Motor neuron (in vitro differentiated cells): ENCODE measurements at regions not wholly inside any gene's neighbourhood (a gene's known extent, or its start where the extent isn't known, plus 50 kb on each side); places are given as distances from the start of the nearest gene placed in this dataset.
A peak's percentile ranks its signal among the peaks of the same experiment; 100 is the strongest.

Experiments used
- ATAC-seq, 8 experiments: fragments of 200-7000 bp; cut with Tn5 transposase; replicated peaks in 6 of 8; 2 replicates each; pipeline ENCODE4 v1.8.0; 2021; ENCODE audit warnings: mild to moderate bottlenecking in 8 of 8, moderate library complexity in 8 of 8
- H3K27ac ChIP-seq, 2 donors: fragments of 250-450 bp; sonication (Bioruptor Pico); 2 replicates each; pipeline ENCODE4 v1.9.0; 2021; ENCODE audit warnings: antibody characterized with exemption in 2 of 2, mild to moderate bottlenecking in 2 of 2, moderate library complexity in 1 of 2
- H3K4me1 ChIP-seq, 2 donors: fragments of 250-450 bp; sonication (Bioruptor Pico); replicated peaks in 1 of 2; 2 replicates each; pipeline ENCODE4 v1.6.1; 2021; ENCODE audit warnings: antibody characterized with exemption in 2 of 2, mild to moderate bottlenecking in 2 of 2, moderate library complexity in 1 of 2
- H3K4me3 ChIP-seq, 5 donors: fragments of 250-450 bp; sonication (Bioruptor Pico); 2 replicates each; pipeline ENCODE4 v1.9.0; 2021; ENCODE audit warnings: antibody characterized with exemption in 5 of 5, mild to moderate bottlenecking in 5 of 5, moderate library complexity in 4 of 5
- WGBS, 10 experiments: fragments of 450-650 bp; shearing (Covaris generic); methylation state at CpG; one replicate each; pipeline ENCODE4 v1.0.0; 2022; 5-methylcytosine and 5-hydroxymethylcytosine counted together
- in situ Hi-C, 9 experiments: fragments of 400-800 bp; cut with MboI; loops; one replicate each; pipeline ENCODE4 v1.15.0; 2021; ENCODE audit warnings: low sequenced_read_pairs in 9 of 9, low pct_unique_long_range_greater_than_20kb in 2 of 9; ENCODE audit not compliant: unreplicated experiment in 9 of 9

GRCh38 chr11:46203746-46204145, 73.7 kb upstream of the CREB3L1 start:
- 0 to 92% (median 55%) methylated on average over 2 to 7 of the region's 7 CpGs; no CpG with 5 or more reads in 2 of the 10 experiments for WGBS, 10 experiments
- no peak overlapping the region for H3K27ac ChIP-seq
- no peak overlapping the region for H3K4me3 ChIP-seq
- no peaks in the 10 kb centered on the region for H3K4me1 ChIP-seq
- no peak for ATAC-seq
- in situ Hi-C loops, result no loop called here

GRCh38 chr11:46202696-46203391, 74.6 kb upstream of the CREB3L1 start:
- in situ Hi-C loops, result no loop called here
- 21 to 85% (median 74%) methylated on average over 2 to 9 of the region's 10 CpGs for WGBS, 10 experiments
- ATAC-seq, result no peak
- Histone ChIP-seq H3K27ac (no peak overlapping the region), H3K4me1 (no peaks in the 10 kb centered on the region), H3K4me3 (no peak overlapping the region)

- no peak overlapping the region for H3K27ac ChIP-seq
- 19 to 100% (median 63%) methylated on average over 1 to 6 of the region's 7 CpGs; no CpG with 5 or more reads in 3 of the 10 experiments for WGBS, 10 experiments
- in situ Hi-C loops, result no loop called here
- peak in 4 of 8 experiments; percentile 23 to 56 (median 54) for ATAC-seq
- H3K4me1 ChIP-seq, result no peaks in the 10 kb centered on the region
- H3K4me3 ChIP-seq, result no peak overlapping the region
Measured at GRCh38 chr11:46202149-46202548, 75.3 kb upstream of the CREB3L1 start.

GRCh38 chr11:46200537-46201281, 76.8 kb upstream of the CREB3L1 start:
- ATAC-seq, result no peak
- 56 to 100% (median 81%) methylated on average over 2 to 6 of the region's 10 CpGs; no CpG with 5 or more reads in 1 of the 10 experiments for WGBS, 10 experiments
- no peak overlapping the region for H3K27ac ChIP-seq
- no peak overlapping the region for H3K4me3 ChIP-seq
- in situ Hi-C loops, result no loop called here
- H3K4me1 ChIP-seq, result no peaks in the 10 kb centered on the region

GRCh38 chr11:46198245-46199240, 77.3 kb upstream of the PHF21A start:
- no peaks in the 10 kb centered on the region for H3K4me1 ChIP-seq
- no peak for ATAC-seq
- H3K27ac ChIP-seq, result no peak overlapping the region
- 23 to 100% (median 80%) methylated on average over 2 to 5 of the region's 8 CpGs; no CpG with 5 or more reads in 1 of the 10 experiments for WGBS, 10 experiments
- H3K4me3 ChIP-seq, result no peak overlapping the region
- in situ Hi-C loops, result no loop called here

GRCh38 chr11:46197421-46197820, 76.2 kb upstream of the PHF21A start:
- H3K4me3 ChIP-seq, result no peak overlapping the region
- ATAC-seq, result no peak
- H3K4me1 ChIP-seq, result no peaks in the 10 kb centered on the region
- 0 to 100% (median 55%) methylated on average over 1 to 3 of the region's 3 CpGs; no CpG with 5 or more reads in 2 of the 10 experiments for WGBS, 10 experiments
- H3K27ac ChIP-seq, result no peak overlapping the region
- in situ Hi-C loops, result no loop called here

GRCh38 chr11:46188017-46188416, 66.8 kb upstream of the PHF21A start:
- peaks cover 0 to 4% of the 10 kb centered on the region in 2 donors for H3K4me1 ChIP-seq
- in situ Hi-C loops, result no loop called here
- no peak overlapping the region for H3K4me3 ChIP-seq
- no peak overlapping the region for H3K27ac ChIP-seq
- no peak for ATAC-seq

- 18 to 94% (median 72%) methylated on average over 3 to 4 of the region's 4 CpGs for WGBS, 10 experiments
- in situ Hi-C loops, result no loop called here
- ATAC-seq, result peak in 1 of 8 experiments; percentile 35
- Histone ChIP-seq H3K27ac (no peak overlapping the region), H3K4me3 (no peak overlapping the region), H3K4me1 (peaks cover 0 to 4% of the 10 kb centered on the region in 2 donors)
Measured at GRCh38 chr11:46183819-46184218, 62.6 kb upstream of the PHF21A start.

- Histone ChIP-seq H3K4me1 (no peaks in the 10 kb centered on the region), H3K27ac (no peak overlapping the region), H3K4me3 (no peak overlapping the region)
- in situ Hi-C loops, result no loop called here
- 0 to 90% (median 67%) methylated on average over 1 to 5 of the region's 5 CpGs; no CpG with 5 or more reads in 1 of the 10 experiments for WGBS, 10 experiments
- no peak for ATAC-seq
Measured at GRCh38 chr11:46181843-46182424, 60.7 kb upstream of the PHF21A start.

- in situ Hi-C loops, result no loop called here
- no peak for ATAC-seq
- H3K4me3 ChIP-seq, result no peak overlapping the region
- no peak overlapping the region for H3K27ac ChIP-seq
- H3K4me1 ChIP-seq, result no peaks in the 10 kb centered on the region
- 0 to 83% (median 35%) methylated on average over 1 of the region's 1 CpG; no CpG with 5 or more reads in 2 of the 10 experiments for WGBS, 10 experiments
Measured at GRCh38 chr11:46181387-46181786, 60.1 kb upstream of the PHF21A start.

GRCh38 chr11:46180736-46181135, 59.5 kb upstream of the PHF21A start:
- ATAC-seq, result no peak
- Histone ChIP-seq H3K4me1 (no peaks in the 10 kb centered on the region), H3K4me3 (no peak overlapping the region), H3K27ac (no peak overlapping the region)
- WGBS, 10 experiments, result 0 to 100% (median 62%) methylated on average over 1 to 4 of the region's 4 CpGs; no CpG with 5 or more reads in 3 of the 10 experiments
- in situ Hi-C loops, result no loop called here

GRCh38 chr11:46178513-46178912, 57.3 kb upstream of the PHF21A start:
- no peak overlapping the region for H3K4me3 ChIP-seq
- H3K27ac ChIP-seq, result no peak overlapping the region
- in situ Hi-C loops, result no loop called here
- H3K4me1 ChIP-seq, result no peaks in the 10 kb centered on the region
- 33 to 100% (median 90%) methylated on average over 1 to 3 of the region's 4 CpGs; no CpG with 5 or more reads in 1 of the 10 experiments for WGBS, 10 experiments
- no peak for ATAC-seq
